GM21717 (cell line): ENCODE measurements at regions not wholly inside any gene's neighbourhood (a gene's known extent, or its start where the extent isn't known, plus 50 kb on each side); places are given as distances from the start of the nearest gene placed in this dataset.
"Not testable (repeated sequence)": the region's sequence is repeated elsewhere in the genome, so short reads cannot be mapped to it uniquely, and the experiment has no call there.

Source experiments
- ATAC-seq: cut with Tn5 transposase; IDR thresholded peaks from one replicate; pipeline ENCODE4 v1.9.1; 2021; ENCODE audit warnings: mild to moderate bottlenecking, moderate library complexity; ENCODE audit not compliant: unreplicated experiment

- ATAC-seq = no peak
Observed at GRCh38 chr22:22169923-22170322, 74.7 kb upstream of the VPREB1 start.

- no peak for ATAC-seq
Observed at GRCh38 chr22:22168941-22169867, 75.4 kb upstream of the VPREB1 start.

GRCh38 chr22:22168190-22168940, 76.2 kb upstream of the VPREB1 start:
- no peak for ATAC-seq

- no peak for ATAC-seq
Observed at GRCh38 chr22:22167791-22168189, 76.8 kb upstream of the VPREB1 start.

GRCh38 chr22:22166941-22167713, 77.5 kb upstream of the VPREB1 start:
- no peak for ATAC-seq

- no peak for ATAC-seq
Observed at GRCh38 chr22:22165936-22166710, 78.5 kb upstream of the VPREB1 start.

GRCh38 chr22:22164541-22165272, 79.9 kb upstream of the VPREB1 start:
- no peak for ATAC-seq

GRCh38 chr22:22161924-22162851, 82.4 kb upstream of the VPREB1 start:
- peak; percentile 75 for ATAC-seq

- ATAC-seq = not testable (repeated sequence)
Observed at GRCh38 chr22:22160768-22161167, 83.8 kb upstream of the VPREB1 start.

- ATAC-seq = no peak
Observed at GRCh38 chr22:22159384-22159783, 85.2 kb upstream of the VPREB1 start.

- no peak for ATAC-seq
Observed at GRCh38 chr22:22158965-22159364, 85.6 kb upstream of the VPREB1 start.

GRCh38 chr22:22158207-22158816, 86.3 kb upstream of the VPREB1 start:
- ATAC-seq = no peak

GRCh38 chr22:22157348-22157725, 87.2 kb upstream of the VPREB1 start:
- ATAC-seq = peak; percentile 29

- peak; percentile 59 for ATAC-seq
Observed at GRCh38 chr22:22156716-22157347, 87.8 kb upstream of the VPREB1 start.

GRCh38 chr22:22156348-22156715, 88.3 kb upstream of the VPREB1 start:
- ATAC-seq = no peak

GRCh38 chr22:22155607-22156006, 89.0 kb upstream of the VPREB1 start:
- ATAC-seq = no peak

GRCh38 chr22:22155146-22155545, 89.4 kb upstream of the VPREB1 start:
- ATAC-seq = no peak

- ATAC-seq = no peak
Observed at GRCh38 chr22:22154040-22154439, 90.5 kb upstream of the VPREB1 start.
